Right lobe of liver (tissue), 6 donors: ENCODE measurements at regions not wholly inside any gene's neighbourhood (a gene's known extent, or its start where the extent isn't known, plus 50 kb on each side); places are given as distances from the start of the nearest gene placed in this dataset.

Source experiments
- ATAC-seq, 4 donors: fragments of 200-7000 bp; cut with Tn5 transposase; one replicate each; pipeline ENCODE4 v1.9.1; 2020; ENCODE audit warnings: mild to moderate bottlenecking in 4 of 4, moderate library complexity in 4 of 4
- DNase-seq, 3 donors: peaks; one replicate each; pipeline ENCODE4 v3.0.0-alpha.2; 2020
- H3K27ac ChIP-seq, 3 donors: fragments of 200-600 bp; one replicate each; pipeline ENCODE4 v1.8.0; 2022
- H3K27me3 ChIP-seq, 2 donors: fragments of 200-600 bp; one replicate each; pipeline ENCODE4 v1.8.0; 2022
- H3K36me3 ChIP-seq, 4 donors: fragments of 200-600 bp; sonication (generic) in 1 of 4; one replicate each; pipeline versions ENCODE4 v1.5.1 to v1.8.0; 2017 to 2022; ENCODE audit warnings: control low read depth in 1 of 4
- H3K4me1 ChIP-seq, 4 donors: fragments of 200-600 bp; sonication (generic) in 1 of 4; one replicate each; pipeline versions ENCODE4 v1.5.1 to v1.8.0; 2017 to 2022; ENCODE audit warnings: control low read depth in 1 of 4
- H3K4me3 ChIP-seq, 3 donors: fragments of 200-600 bp; one replicate each; pipeline ENCODE4 v1.8.0; 2022
- H3K9me3 ChIP-seq, 4 donors: fragments of 200-600 bp; sonication (generic) in 1 of 4; one replicate each; pipeline versions ENCODE4 v1.5.1 to v1.8.0; 2017 to 2022; ENCODE audit warnings: control low read depth in 1 of 4
- POLR2A ChIP-seq: fragments of 450-650 bp; IDR thresholded peaks from one replicate; pipeline ENCODE4 v1.6.1; 2017; ENCODE audit warnings: antibody characterized with exemption, mild to moderate bottlenecking
- WGBS: methylation state at CpG from one replicate; pipeline ENCODE4 v1.1.6; 2018; ENCODE audit warnings: low coverage, low lambda C conversion rate; ENCODE audit not compliant: insufficient coverage; ENCODE audit errors: missing lambda C conversion rate; 5-methylcytosine and 5-hydroxymethylcytosine counted together
- intact Hi-C, 2 donors: fragments of 100-400 bp; cut with DNase I; formaldehyde crosslinking; loops; one replicate each; pipeline versions ENCODE4 v1.11.2 to v1.14.1; 2022
- TF ChIP-seq, protein P1 (sequence below), 4 donors: fragments of 200-600 bp in 3 of 4; fragments of 450-650 bp in 1 of 4; IDR thresholded peaks; one replicate each; pipeline versions ENCODE4 v1.5.1 to v1.8.0; 2016 to 2022; ENCODE audit warnings: antibody characterized with exemption in 4 of 4, mild to moderate bottlenecking in 2 of 4
- donor health status: DM: no; HTN: yes; CAD: no.
- donor health status: DM: no; HTN: no; CAD: no.
- donor health status: DM: no; HTN: no; CAD: no.
- donor health status: DM: no; HTN: yes; CAD: no.
- donor health status: DM: no; HTN: yes; CAD: no.

DNA sequence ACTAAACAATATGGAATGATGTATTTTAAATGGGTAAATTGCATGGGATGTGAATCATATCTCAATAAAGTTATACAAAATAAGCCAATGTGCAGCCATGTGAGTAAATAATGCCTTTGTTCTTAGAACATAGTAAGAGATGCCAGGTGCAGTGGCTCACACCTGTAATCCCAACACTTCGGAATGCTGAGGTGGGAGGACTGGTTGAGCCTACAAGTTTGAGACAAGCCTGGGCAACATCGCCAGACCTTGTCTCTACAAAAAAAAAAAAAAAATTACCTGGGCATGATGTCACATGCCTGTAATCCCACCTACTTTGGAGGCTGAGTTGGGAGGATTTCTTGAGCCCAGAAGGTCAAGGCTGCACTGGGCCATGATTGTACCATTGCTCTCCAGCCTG, 230.7 kb downstream of the RFC3 start:
- no peak overlapping the region for H3K27ac ChIP-seq
- ATAC-seq, result no peak
- intact Hi-C loops, result no loop called here
- no peaks in the 10 kb centered on the region for H3K4me1 ChIP-seq
- 83% methylated on average over 2 of the region's 2 CpGs for WGBS
- no peaks in the 10 kb centered on the region for H3K27me3 ChIP-seq
- no peaks in the 10 kb centered on the region for H3K36me3 ChIP-seq
- no peak overlapping the region for H3K4me3 ChIP-seq
- no peak for TF ChIP-seq POLR2A
- TF ChIP-seq, protein P1, sequence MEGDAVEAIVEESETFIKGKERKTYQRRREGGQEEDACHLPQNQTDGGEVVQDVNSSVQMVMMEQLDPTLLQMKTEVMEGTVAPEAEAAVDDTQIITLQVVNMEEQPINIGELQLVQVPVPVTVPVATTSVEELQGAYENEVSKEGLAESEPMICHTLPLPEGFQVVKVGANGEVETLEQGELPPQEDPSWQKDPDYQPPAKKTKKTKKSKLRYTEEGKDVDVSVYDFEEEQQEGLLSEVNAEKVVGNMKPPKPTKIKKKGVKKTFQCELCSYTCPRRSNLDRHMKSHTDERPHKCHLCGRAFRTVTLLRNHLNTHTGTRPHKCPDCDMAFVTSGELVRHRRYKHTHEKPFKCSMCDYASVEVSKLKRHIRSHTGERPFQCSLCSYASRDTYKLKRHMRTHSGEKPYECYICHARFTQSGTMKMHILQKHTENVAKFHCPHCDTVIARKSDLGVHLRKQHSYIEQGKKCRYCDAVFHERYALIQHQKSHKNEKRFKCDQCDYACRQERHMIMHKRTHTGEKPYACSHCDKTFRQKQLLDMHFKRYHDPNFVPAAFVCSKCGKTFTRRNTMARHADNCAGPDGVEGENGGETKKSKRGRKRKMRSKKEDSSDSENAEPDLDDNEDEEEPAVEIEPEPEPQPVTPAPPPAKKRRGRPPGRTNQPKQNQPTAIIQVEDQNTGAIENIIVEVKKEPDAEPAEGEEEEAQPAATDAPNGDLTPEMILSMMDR (IDR thresholded peaks at IDR 0.05), result no peak
- DNase-seq, result no peak
- no peaks in the 10 kb centered on the region for H3K9me3 ChIP-seq

DNA sequence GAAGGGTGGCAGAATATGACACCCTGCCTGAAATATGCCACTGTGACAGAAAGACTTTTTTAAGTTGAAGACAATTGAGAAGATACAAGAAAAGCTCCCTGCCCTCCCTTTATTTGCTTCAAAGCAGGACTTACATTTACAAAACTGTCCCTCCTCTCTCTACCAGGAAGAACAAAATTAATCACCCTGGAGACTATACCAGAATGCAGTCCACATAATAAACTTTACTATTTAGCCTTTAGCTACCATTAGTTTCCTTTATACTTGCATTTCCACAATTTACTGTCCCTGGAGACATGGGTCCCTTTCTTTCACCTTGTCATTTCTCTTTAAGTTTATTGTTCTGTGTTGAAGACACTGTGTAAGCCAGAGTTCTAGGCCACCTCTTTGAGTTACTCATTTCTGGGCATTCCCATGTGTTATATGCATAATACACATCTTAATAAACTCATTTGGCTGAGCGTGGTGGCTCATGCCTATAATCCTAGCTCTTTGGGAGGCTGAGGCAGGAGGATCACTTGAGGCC, 238.8 kb downstream of the RFC3 start:
- H3K27ac ChIP-seq, result no peak overlapping the region
- 88% methylated on average over 1 of the region's 1 CpG for WGBS
- H3K4me3 ChIP-seq, result no peak overlapping the region
- DNase-seq (no peak), ATAC-seq (no peak)
- no peaks in the 10 kb centered on the region for H3K4me1 ChIP-seq
- H3K9me3 ChIP-seq, result no peaks in the 10 kb centered on the region
- H3K36me3 ChIP-seq, result no peaks in the 10 kb centered on the region
- intact Hi-C loops, result no loop called here
- no peak for TF ChIP-seq POLR2A
- TF ChIP-seq, protein P1 (IDR thresholded peaks at IDR 0.05), result no peak
- H3K27me3 ChIP-seq, result no peaks in the 10 kb centered on the region

DNA sequence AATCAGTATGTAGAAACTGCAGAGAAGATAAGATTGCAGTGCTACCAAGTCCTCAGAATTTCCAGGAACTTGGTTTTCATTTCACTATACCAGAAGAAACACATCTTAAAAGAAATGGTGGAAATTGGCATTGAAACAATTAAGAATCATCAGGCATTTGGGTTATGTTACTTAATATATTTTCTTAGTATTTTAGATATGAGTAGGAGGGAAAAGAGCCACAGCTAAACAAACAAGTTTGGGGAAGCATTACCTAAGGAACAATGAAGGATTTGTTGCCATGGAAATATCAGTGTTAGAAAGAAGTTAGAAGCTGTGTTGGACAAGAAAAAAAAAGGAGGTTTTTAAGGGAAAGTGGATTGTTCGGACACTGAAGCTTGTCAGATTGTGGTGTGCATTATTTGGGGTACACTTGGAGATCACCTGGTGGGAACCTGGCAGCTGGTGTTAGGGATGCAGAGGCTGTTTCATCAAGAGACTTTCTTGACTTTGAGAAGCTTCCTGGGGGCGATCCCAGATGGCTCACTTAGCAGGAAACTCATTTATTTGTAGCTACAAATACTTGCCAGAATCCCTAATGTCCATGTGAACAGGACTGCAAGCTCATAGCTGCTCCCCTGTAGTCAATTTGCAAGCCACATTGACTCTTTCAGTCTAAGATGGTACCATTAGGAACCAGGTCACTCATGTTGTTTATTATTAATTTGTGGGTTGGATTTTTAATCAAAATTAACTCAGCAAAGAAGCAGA, 246.7 kb downstream of the RFC3 start:
- no peak for ATAC-seq
- H3K9me3 ChIP-seq, result no peaks in the 10 kb centered on the region
- H3K36me3 ChIP-seq, result no peaks in the 10 kb centered on the region
- H3K27me3 ChIP-seq, result no peaks in the 10 kb centered on the region
- no peak overlapping the region for H3K27ac ChIP-seq
- 83% methylated on average over 1 of the region's 2 CpGs for WGBS
- DNase-seq, result no peak
- intact Hi-C loops, result no loop called here
- TF ChIP-seq, protein P1 (IDR thresholded peaks at IDR 0.05), result no peak
- TF ChIP-seq POLR2A, result no peak
- H3K4me3 ChIP-seq, result no peak overlapping the region
- H3K4me1 ChIP-seq, result no peaks in the 10 kb centered on the region

DNA sequence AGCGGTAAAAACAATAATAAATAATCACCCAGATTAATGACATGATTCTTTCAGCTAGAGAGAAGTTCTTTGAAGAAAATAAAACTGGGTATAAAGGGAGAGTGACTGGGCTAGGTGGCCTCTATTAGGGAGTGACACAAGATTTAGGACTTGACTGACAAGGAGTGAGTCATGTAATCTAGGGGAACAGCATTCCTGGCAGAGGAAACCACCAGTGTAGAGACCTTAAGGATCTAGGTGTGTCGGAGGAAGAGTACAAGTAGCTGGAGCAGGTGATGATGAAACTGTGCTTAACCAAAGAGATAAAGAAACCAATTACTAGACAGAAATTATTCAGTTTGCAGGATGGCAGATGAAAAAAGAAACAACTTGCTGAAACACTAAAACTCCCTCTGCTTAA, 248.0 kb downstream of the RFC3 start:
- ATAC-seq, result no peak
- intact Hi-C loops, result no loop called here
- TF ChIP-seq POLR2A, result no peak
- TF ChIP-seq, protein P1 (IDR thresholded peaks at IDR 0.05), result no peak
- DNase-seq, result no peak
- H3K9me3 ChIP-seq, result no peaks in the 10 kb centered on the region
- WGBS, result 93% methylated on average over 2 of the region's 2 CpGs
- no peaks in the 10 kb centered on the region for H3K4me1 ChIP-seq
- H3K27me3 ChIP-seq, result no peaks in the 10 kb centered on the region
- H3K27ac ChIP-seq, result no peak overlapping the region
- no peaks in the 10 kb centered on the region for H3K36me3 ChIP-seq
- H3K4me3 ChIP-seq, result no peak overlapping the region
